ENCODE measurements at regions not wholly inside any gene's neighbourhood (a gene's known extent, or its start where the extent isn't known, plus 50 kb on each side); places are given as distances from the start of the nearest gene placed in this dataset.

GRCh38 chr12:60195483-60195882, 599.7 kb downstream of the SLC16A7 start:
- H3K27me3 ChIP-seq (ENCODE audit: insufficient read depth, poor library complexity, severe bottlenecking): no peaks in the 10 kb centered on the region
- H3K27ac ChIP-seq (ENCODE audit: poor library complexity, severe bottlenecking): no peak overlapping the region
- TF ChIP-seq, protein P1, sequence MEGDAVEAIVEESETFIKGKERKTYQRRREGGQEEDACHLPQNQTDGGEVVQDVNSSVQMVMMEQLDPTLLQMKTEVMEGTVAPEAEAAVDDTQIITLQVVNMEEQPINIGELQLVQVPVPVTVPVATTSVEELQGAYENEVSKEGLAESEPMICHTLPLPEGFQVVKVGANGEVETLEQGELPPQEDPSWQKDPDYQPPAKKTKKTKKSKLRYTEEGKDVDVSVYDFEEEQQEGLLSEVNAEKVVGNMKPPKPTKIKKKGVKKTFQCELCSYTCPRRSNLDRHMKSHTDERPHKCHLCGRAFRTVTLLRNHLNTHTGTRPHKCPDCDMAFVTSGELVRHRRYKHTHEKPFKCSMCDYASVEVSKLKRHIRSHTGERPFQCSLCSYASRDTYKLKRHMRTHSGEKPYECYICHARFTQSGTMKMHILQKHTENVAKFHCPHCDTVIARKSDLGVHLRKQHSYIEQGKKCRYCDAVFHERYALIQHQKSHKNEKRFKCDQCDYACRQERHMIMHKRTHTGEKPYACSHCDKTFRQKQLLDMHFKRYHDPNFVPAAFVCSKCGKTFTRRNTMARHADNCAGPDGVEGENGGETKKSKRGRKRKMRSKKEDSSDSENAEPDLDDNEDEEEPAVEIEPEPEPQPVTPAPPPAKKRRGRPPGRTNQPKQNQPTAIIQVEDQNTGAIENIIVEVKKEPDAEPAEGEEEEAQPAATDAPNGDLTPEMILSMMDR (IDR thresholded peaks at IDR 0.05; ENCODE audit: poor library complexity, severe bottlenecking): no peak
- ATAC-seq (ENCODE audit: low read depth) (no peak), DNase-seq (ENCODE audit: low spot score) (no peak)
- no peak overlapping the region for H3K4me3 ChIP-seq (ENCODE audit: severe bottlenecking)
- no peaks in the 10 kb centered on the region for H3K9me3 ChIP-seq (ENCODE audit: severe bottlenecking)
- no peaks in the 10 kb centered on the region for H3K36me3 ChIP-seq (ENCODE audit: low read depth)
- H3K4me1 ChIP-seq (ENCODE audit: insufficient read depth, poor library complexity, severe bottlenecking): peaks cover 7% of the 10 kb centered on the region

GRCh38 chr12:60196366-60196765, 600.5 kb downstream of the SLC16A7 start:
- Histone ChIP-seq H3K27me3 (ENCODE audit: insufficient read depth, poor library complexity, severe bottlenecking) (no peaks in the 10 kb centered on the region), H3K9me3 (ENCODE audit: severe bottlenecking) (no peaks in the 10 kb centered on the region), H3K4me1 (ENCODE audit: insufficient read depth, poor library complexity, severe bottlenecking) (peaks cover 7% of the 10 kb centered on the region), H3K36me3 (ENCODE audit: low read depth) (no peaks in the 10 kb centered on the region), H3K27ac (ENCODE audit: poor library complexity, severe bottlenecking) (no peak overlapping the region), H3K4me3 (ENCODE audit: severe bottlenecking) (no peak overlapping the region)
- DNase-seq (ENCODE audit: low spot score) (no peak), ATAC-seq (ENCODE audit: low read depth) (no peak)
- TF ChIP-seq, protein P1 (IDR thresholded peaks at IDR 0.05; ENCODE audit: poor library complexity, severe bottlenecking): no peak

GRCh38 chr12:60197589-60197988, 601.8 kb downstream of the SLC16A7 start:
- Histone ChIP-seq H3K9me3 (ENCODE audit: severe bottlenecking) (no peaks in the 10 kb centered on the region), H3K4me1 (ENCODE audit: insufficient read depth, poor library complexity, severe bottlenecking) (peaks cover 7% of the 10 kb centered on the region), H3K27ac (ENCODE audit: poor library complexity, severe bottlenecking) (no peak overlapping the region), H3K36me3 (ENCODE audit: low read depth) (no peaks in the 10 kb centered on the region), H3K4me3 (ENCODE audit: severe bottlenecking) (no peak overlapping the region), H3K27me3 (ENCODE audit: insufficient read depth, poor library complexity, severe bottlenecking) (no peaks in the 10 kb centered on the region)
- ATAC-seq (ENCODE audit: low read depth) (peak; percentile 54; the same call in 1 of the 3 replicates), DNase-seq (ENCODE audit: low spot score) (no peak)
- TF ChIP-seq, protein P1 (IDR thresholded peaks at IDR 0.05; ENCODE audit: poor library complexity, severe bottlenecking): no peak

GRCh38 chr12:60201891-60202290, 606.1 kb downstream of the SLC16A7 start:
- DNase-seq (ENCODE audit: low spot score): no peak
- no peaks in the 10 kb centered on the region for H3K27me3 ChIP-seq (ENCODE audit: insufficient read depth, poor library complexity, severe bottlenecking)

DNA sequence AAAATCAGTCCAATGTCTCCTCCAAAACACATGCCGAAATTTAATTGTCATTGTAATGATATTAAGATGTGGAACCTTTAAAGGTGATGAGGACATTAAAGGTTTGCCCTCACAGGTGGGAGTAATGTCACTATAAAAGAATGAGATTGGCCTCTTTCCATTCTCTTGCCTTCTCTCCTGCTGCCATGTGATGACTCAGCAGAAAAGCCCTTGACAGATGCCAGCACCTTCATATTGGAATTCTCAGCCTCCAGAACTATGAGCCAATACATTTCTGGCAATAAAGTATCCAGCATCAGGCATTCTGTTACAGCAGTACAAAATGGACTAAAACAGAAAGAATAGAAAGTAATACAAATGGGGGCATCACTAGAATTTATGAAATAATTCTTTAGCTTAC, 609.7 kb downstream of the SLC16A7 start:
- Histone ChIP-seq H3K36me3 (ENCODE audit: low read depth) (no peaks in the 10 kb centered on the region), H3K27ac (ENCODE audit: poor library complexity, severe bottlenecking) (no peak overlapping the region), H3K4me1 (ENCODE audit: insufficient read depth, poor library complexity, severe bottlenecking) (no peaks in the 10 kb centered on the region), H3K9me3 (ENCODE audit: severe bottlenecking) (no peaks in the 10 kb centered on the region), H3K27me3 (ENCODE audit: insufficient read depth, poor library complexity, severe bottlenecking) (no peaks in the 10 kb centered on the region), H3K4me3 (ENCODE audit: severe bottlenecking) (no peak overlapping the region)
- ATAC-seq (ENCODE audit: low read depth) (peak; percentile 61; the same call in 2 of the 3 replicates), DNase-seq (ENCODE audit: low spot score) (no peak)
- TF ChIP-seq, protein P1 (IDR thresholded peaks at IDR 0.05; ENCODE audit: poor library complexity, severe bottlenecking): no peak

More at GRCh38 chr12:60201891-60202290, 606.1 kb downstream of the SLC16A7 start:
- Histone ChIP-seq H3K4me1 (ENCODE audit: insufficient read depth, poor library complexity, severe bottlenecking) (no peaks in the 10 kb centered on the region), H3K36me3 (ENCODE audit: low read depth) (no peaks in the 10 kb centered on the region), H3K9me3 (ENCODE audit: severe bottlenecking) (no peaks in the 10 kb centered on the region), H3K27ac (ENCODE audit: poor library complexity, severe bottlenecking) (no peak overlapping the region), H3K4me3 (ENCODE audit: severe bottlenecking) (no peak overlapping the region)
- TF ChIP-seq, protein P1 (IDR thresholded peaks at IDR 0.05; ENCODE audit: poor library complexity, severe bottlenecking): no peak
- ATAC-seq (ENCODE audit: low read depth): no peak

Measured in RWPE2 (cell line).